T-helper 1 cell treated with Interleukin-12 subunit alpha and Interleukin-12 subunit beta and Interleukin-4 antibody, amounts not matched to agents 30 ng/mL and 1 ng/mL, for 36 hours (primary cell): ENCODE measurements at regions not wholly inside any gene's neighbourhood (a gene's known extent, or its start where the extent isn't known, plus 50 kb on each side); places are given as distances from the start of the nearest gene placed in this dataset.
"Not testable (repeated sequence)": the region's sequence is repeated elsewhere in the genome, so short reads cannot be mapped to it uniquely, and the experiment has no call there.

ENCODE experiments used
- intact Hi-C: fragments of 100-400 bp; cut with micrococcal nuclease; formaldehyde crosslinking; loops from one replicate; pipeline ENCODE4 v1.15.1; 2024

DNA sequence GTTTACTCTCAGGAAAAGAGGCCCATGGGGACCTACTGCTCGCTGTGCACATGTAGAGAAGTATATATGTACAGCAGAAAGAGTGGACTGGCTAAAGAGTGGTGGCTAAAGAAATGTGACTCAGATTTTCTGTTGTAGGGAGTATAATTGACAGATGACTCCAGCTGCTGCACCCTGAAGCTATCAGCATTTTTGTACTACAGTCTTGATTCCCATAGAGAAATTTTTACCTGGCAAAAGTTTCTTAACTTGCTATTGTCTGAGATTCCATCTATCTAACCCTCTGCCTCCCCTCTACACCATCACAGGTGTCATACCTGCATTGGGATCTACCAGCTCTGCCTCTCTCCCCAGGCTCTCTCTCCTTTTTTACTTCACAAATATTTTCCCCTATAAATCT, 296.0 kb upstream of the KYNU start:
- intact Hi-C loops: loop anchor here (5.0 kb wide), 1 partner anchor 84 kb away; no protein-coding TSS in a partner anchor

DNA sequence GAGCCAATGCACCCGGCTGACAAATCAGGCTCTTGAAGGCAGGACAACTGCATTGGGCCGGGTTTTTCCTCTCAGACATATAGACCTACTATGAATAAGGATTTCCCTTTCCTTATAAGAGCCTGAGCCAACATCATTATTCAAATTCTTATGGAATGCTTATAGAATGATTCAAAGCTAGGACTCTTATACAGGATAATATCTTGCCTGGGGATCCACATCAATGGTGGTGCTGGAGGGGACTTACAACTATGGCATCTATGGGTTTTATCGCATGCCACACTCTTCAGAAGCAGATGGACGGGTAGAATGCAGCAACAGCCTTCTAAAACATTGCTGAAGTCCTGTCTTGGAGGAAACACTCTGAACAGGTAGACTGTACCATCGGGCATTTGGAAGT, 296.8 kb upstream of the KYNU start:
- intact Hi-C loops: loop anchor here (5.0 kb wide), 1 partner anchor 83 kb away; no protein-coding TSS in a partner anchor

DNA sequence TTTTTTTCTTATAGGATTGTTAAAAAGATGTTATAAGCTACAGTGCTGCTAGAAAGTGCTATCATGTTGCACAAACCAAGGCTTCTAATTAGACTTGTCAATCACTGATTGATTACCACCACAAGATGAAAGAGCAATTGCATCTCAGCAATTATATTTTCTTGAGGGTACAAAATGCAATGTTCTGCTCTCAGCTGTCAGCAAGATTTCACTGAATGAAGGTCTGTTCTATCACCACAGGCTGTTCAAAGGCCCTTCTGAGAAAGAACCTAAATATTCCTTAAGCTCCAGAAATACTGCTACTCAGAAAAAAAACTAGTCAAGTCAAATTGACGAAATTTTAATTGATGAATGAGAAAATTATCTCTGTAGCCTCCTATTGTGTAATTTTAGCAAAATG, 301.9 kb upstream of the KYNU start:
- intact Hi-C loops: no loop called here

DNA sequence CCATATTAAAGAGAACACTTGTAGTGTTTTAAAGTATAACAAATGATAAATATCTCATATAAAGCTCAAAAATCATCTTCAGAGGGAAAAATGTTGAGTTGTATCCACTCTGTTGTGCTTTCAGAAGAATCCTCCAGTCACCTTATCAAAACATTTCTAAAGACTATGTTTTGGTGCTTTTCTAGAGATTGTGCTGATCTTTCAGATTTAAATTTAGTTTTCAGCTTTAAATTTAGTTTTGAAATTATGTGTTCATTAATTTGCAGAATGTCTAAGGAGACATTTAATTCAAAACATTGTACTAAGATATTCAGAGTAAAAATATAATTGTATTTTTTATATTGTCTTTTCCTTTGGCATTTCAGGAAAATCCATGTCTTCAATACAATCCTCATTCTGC, 303.1 kb upstream of the KYNU start:
- intact Hi-C loops: no loop called here

DNA sequence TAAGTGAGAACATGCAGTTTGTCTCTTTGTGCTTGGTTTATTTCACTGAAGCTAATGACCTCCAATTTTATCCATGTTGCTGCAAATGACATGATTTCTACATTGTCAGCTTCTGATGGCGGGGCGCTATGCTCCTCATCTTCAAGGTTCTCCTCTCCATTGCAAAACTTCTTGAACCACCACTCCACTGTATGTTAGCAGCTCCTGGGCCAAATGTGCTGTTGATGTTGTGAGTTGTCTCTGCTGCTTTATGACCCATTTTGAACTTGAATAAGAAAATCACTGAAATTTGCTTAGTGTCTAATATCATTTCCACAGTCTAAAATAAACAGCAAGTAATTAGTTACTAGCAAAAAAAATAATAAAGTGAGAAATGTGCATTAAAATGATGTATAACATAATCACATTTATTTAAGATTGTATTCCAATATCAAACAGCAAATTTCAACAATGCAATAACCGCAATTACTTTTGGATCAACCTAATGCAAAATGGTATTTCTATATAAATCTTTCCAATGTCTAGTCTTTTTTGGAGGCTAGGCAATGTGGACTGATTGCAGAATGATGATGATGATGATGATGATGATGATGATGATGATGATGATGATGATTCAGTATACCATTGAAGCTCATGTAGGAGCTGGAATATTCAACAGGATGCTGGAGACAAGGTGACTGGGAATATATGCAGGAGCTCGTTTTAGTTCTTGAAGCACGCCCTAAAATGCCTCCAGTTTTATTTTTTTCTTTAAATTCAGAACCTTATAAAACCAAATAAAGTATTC, 304.9 kb upstream of the KYNU start:
- intact Hi-C loops: no loop called here

DNA sequence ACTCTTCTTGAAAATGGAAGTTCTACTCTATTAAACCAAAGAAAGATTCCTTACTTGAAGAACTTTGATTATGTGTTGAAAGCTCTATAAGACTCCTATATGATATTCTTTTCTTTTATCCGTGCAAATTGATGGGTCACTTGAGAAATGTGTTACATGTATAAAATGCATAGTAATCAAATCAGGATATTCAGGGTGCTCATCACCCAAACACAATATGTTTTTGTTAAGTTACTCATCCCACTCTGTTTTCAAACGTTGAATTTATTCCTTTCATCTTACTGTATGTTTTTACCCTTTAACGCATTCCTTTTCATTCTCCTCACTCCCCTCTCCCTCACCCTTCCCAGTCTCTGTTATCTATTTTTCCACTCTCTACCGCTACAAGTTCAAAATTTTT, 305.5 kb upstream of the KYNU start:
- intact Hi-C loops: no loop called here

DNA sequence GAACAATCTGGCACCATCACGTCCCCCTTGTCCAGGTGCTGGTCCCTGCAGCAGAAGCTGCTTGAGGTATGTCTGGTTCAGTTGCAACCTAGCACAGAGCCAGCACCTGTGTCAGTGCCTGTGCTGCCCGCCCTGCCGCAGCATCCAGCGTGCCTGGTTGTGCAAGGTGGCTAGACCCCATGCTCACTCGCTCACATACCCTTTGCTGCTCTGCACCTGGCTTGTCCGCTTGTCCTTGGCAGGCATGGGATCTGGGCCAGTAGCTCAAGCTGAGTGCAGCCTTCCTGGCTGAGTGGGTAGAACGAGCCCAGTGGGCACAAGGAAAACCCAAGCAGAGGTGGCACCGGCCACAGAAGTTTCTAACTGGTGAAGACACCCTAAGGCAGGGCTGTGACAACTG, 314.6 kb upstream of the KYNU start:
- intact Hi-C loops: no loop called here

DNA sequence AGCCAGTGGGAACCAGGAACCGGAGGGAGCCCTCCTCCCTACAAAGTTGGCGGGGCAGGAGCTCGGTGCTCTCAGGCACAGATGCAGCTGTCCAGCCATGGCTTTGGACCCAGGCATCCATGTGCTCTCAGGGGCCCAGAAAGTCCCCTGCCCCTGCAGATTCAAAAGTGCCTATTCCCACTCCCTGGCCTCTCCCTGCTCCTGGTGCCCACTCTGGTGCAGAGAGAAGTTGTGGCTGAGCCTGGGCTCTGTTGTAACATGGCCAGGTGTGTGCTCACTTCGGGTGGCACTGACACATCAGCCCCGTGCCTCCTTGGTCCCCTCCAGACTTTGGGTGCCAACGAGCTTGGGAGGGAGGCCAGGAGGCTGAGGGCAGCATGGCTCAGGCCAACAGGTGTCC, 315.8 kb upstream of the KYNU start:
- intact Hi-C loops: no loop called here

DNA sequence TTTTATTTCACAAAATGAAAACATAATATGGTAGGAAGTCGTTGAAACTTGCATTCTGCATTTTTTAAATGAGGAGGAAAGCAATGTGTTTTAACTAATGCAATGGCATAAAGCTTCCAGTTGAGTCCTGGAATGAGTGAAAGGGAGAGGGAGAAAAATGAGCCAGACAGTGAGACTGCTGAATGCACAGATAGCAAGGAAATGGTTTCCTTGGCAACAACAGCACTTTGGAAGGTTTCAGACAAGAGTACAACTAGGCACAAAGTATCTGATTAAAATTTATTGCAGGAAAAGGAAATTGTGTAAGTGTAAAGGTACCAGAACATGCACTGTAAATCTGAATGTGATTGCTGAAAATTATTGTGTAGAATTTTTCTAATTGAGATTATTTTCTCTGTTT, 320.1 kb upstream of the KYNU start:
- intact Hi-C loops: no loop called here

DNA sequence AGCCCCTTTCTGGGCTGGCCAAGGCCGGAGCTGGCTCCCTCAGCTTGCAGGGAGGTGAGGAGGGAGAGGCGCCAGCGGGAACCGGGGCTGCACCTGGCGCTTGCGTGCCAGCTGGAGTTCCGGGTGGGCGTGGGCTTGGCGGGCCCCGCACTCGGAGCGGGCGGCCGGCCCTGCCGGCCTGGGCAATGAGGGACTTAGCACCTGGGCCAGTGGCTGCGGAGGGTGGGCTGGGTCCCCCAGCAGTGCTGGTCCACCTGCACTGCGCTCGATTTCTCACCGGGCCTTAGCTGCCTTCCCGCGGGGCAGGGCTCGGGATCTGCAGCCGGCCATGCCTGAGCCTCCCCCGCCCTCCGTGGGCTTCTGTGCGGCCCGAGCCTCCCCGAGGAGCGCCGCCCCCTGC, 331.5 kb upstream of the KYNU start:
- intact Hi-C loops: not testable (repeated sequence)

DNA sequence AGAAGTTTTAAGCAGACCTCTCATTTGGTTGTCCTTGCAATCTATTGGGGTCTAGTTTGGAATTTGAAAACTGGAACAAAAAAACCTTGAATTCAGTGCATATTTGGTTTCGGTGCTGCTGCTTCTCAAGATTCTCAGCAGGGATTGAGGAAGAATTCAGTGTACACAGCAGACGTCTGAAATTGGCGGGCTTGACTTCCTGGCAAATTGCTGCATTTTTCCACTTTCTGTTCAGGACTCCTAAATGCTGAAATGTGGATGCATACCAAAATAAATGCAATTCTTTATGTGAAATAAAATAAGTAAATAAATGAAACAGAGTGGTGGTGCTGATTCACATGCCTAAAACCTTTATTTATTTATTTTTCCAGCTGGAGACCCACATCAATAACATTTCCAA, 332.4 kb upstream of the KYNU start:
- intact Hi-C loops: no loop called here

DNA sequence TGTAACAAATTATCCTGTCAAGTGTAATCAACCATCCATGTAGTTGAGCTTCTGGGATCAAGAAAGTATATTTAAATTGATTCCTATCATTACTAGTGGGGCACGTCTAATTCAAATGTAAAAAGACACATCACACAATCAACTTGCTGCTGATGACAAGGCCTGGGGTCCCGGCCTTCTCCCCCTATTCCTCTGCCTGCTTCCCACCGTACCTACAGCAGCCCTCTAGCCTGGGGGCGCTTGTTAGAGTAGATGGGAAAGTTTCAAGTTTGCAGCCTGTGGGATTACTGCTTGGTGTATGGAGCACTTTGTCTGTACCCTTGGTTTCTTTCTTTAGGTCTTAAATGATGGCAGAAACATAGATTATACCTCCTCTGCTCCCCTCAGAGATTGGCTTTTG, 333.3 kb upstream of the KYNU start:
- intact Hi-C loops: no loop called here

DNA sequence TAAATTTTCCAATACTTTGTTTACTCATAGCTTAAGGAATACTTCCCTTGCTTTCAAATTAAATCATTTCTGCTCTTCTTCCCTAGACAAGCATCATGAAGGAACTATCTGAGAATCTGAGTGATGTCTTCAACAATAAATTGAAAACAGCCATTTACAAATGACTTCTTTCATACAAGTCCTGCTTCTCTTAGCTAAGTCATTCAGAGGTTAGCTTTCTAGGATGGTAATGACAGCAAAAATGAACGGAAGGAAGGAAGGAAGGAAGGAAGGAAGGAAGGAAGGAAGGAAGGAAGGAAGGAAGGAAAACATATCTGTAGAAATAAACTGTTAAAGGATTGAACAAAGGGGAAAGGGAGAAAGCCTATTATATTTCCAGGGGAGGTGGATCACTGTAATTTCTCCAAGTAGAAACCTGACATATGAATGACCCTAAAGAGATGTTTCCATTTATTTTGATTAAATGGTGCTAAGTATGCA, 335.0 kb upstream of the KYNU start:
- intact Hi-C loops: no loop called here

DNA sequence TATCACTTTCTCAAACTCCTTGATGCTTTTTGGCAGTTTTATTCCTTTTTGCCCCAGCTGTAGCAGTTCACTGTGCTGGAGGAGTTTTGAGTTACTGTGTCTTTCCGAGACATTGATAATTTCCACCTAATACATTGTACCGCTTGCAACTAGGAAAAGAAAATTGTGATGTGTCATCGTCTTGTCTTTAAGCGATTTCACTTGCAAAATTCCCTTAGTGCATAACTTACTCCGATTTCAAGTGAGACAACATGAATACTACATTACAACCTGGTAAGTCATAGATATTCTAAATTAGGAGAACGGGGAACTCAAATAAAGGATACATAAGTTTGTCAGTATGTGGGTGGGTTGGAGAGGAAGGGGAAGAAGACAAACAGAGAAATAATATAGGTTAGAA, 340.5 kb upstream of the KYNU start:
- intact Hi-C loops: no loop called here

DNA sequence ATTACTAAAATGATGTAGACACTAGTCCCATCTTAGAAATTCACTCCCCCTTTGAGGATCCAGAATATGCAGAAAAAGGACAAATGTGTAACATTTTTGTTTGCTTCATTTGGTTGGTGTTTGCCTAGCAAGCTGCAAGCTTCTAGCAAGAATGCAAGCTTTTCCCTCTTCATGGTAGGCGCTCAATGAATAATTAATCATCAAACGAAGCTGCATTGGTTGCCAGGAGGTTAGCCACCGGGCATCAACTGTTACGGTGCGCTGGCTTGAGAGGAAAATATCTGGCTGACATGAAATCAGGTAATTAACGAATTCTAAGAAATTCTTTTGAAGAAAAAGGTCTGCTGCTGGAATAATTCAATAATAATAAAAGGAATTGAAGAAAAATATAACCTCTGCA, 341.0 kb upstream of the KYNU start:
- intact Hi-C loops: no loop called here

DNA sequence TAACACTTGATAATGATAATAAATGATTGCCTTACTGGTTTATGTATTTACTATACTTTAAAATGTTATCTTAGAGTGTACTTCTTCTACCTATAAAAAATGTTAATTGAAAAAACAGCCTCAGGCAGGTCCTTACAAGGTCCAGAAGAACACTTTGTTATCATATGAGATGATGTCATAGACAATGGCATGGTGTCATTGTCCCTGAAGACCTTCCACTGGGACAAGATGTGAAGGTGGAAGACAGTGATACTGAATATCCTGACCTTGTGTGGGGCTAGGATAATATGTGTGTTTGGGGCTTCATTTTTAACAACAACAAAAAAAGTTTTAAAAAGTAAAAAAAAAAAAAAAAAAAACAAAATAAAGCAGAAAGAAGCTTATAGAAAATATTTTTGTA, 342.2 kb upstream of the KYNU start:
- intact Hi-C loops: no loop called here

DNA sequence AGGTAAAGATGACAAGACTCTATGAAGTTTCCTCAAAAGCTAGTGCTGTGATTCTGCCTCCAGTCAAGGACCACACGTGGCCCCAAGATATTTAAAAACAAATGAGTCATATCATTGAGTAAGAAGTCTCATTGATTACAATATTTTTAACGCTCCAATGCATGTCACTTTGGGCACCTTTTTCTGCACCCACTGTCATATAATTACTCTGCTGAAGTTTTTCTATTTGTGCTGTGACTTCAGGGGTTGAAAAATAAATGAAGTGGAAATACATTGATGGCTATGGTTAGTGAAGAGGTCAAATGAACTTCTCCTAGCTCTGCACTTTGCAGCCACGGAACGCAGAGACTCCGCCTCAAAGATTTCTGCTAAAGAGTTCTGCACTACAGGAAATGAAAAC, 344.3 kb upstream of the KYNU start:
- intact Hi-C loops: no loop called here

DNA sequence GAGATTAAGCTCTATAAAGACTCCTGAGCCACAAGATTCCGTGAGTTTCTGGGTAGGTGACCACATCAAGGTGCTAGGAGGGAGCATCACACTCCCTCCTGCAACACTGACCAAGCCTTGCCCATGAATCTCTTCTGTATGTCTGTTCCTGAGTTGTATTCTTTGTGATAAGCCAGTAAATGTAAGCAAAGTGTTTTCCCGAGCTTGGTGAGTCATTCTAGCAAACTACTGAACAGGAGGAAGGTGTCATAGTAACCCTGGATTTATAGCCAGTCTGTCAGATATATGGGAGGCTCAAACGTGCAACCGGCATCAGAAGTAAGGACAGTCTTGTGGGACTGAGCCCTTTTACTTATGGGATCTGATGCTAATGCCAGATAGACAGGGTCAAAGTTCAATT, 346.1 kb upstream of the KYNU start:
- intact Hi-C loops: no loop called here

DNA sequence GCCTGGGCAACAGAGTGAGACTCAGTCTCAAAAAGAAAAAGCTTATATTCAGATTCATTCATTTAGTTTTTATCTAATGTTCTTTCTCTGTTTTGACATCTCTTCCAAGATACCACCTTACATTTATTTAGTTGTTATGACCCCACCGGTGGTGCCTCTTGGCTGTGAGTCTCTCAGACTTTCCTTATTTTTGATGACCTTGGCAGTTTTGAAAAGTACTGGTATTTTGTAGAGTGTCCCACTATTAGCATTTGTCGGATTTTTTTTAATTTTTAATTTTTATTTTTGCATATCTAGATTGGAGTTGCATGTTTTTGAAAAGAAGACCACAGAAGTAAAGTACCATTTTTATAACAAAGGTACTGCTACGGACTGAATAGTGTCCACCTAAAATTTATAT, 351.7 kb upstream of the KYNU start:
- intact Hi-C loops: no loop called here

DNA sequence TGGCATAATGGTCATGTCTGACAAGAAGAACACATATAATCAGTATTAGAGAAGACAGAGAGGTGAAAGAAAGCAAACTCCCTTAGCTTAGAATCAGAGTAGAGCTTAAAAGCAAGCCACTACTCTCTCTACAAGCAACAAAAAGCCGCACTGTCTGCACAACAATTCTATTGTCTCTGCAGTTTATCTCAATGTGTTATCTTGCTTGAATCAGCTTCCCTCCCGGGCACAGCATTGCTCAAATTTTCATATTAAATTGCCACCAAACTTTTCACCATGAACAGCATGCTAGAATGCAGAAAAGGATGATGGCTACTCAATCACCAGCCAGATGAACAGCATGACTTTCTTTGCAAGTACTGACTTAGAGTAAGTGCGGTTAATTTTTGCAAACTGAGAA, 356.0 kb upstream of the KYNU start:
- intact Hi-C loops: no loop called here

DNA sequence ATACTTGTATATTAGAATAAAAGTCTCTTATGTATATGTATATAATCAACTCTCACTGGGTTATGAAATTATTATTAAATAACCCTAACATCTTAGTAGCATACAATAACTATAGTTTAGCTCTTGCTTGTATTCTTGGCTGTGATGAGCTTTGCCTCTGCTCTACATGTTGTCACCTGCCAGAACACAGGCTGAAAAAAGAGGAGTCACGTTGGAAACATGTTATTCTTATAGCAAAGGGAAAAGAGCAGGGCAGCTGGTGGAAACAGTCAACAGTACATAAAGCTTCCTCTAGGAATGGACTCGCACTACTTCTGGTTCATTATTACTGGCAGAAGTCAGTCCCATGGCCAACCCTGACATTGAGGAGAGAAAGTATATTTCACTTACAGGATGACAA, 362.0 kb upstream of the KYNU start:
- intact Hi-C loops: no loop called here

DNA sequence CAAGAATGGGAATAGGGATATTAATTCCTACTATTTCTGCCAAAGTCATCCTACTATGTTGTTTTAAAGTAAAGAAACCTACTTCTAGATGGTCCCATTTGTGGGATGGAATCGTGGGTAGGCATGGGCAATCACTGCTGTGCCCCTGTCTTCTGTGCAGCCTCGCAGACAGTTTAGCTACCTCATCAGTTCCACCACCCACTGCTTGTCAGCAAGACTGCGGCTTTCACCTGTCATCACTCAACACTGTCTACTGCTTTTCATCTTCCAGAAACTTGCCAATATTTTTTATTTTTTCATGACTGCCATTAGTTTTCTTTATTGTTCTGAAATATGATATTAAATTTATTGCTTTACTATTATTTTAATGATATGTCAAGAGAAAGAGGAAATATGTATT, 368.1 kb upstream of the KYNU start:
- intact Hi-C loops: no loop called here

DNA sequence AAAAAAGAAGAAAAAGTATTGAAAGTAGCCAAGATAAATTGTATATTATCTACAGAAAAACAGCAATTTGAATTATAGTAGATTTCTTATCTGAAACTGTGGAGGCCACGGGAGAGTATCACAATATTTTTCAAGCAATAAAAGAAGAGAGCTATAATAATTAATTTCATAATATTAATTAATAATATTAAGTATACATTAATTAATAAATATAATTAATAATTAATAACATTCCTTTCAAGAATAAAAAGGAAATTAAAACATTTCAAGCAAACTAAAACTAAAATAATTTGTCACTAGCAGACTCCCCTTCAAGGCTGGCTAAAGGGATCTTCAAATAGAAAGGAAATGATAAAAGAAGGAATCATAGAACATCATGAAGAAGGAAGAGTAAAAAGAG, 372.7 kb upstream of the KYNU start:
- intact Hi-C loops: no loop called here

DNA sequence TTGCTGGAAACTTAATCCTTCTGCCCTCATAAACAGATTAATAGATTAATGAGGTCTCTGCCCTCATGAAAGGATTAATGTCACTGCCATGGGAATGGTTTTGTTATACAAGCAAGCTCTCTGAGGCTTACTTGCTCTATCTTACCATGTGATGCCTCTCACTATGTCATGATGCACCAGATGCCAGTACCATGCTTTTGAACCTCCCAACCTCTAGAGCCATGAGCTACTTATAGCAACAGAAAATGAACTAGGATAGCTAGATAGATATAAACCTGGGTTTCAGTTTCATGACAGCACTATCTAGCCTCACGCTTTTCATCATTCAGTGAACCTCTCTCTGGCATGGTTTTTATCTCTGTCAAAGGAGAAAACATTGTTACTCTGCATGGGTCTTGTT, 371.6 kb upstream of the LRP1B start:
- intact Hi-C loops: no loop called here
